ENCODE measurements at regions not wholly inside any gene's neighbourhood (a gene's known extent, or its start where the extent isn't known, plus 50 kb on each side); places are given as distances from the start of the nearest gene placed in this dataset.

DNA sequence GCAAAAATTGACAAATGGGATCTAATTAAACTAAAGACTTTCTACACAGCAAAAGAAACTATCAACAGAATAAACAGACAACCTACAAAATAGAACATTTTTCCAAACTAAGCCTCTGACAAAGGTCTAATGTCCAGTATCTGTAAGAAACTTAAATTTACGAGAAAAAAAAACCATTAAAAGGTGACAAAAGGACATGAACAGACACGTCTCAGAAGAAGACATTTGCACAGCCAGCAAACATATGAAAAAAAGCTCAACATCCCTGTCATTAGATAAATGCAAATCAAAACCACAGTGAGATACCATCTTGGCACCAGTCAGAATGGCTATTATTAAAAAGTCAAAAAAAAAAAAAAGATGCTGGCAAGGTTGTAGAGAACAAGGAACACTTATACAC is 70.6 kb upstream of the GRIK2 start:
- TF ChIP-seq RAD21 (IDR thresholded peaks at IDR 0.05) = no peak
- no peak for TF ChIP-seq HNF4G (IDR thresholded peaks at IDR 0.05)
- TF ChIP-seq, protein P1, sequence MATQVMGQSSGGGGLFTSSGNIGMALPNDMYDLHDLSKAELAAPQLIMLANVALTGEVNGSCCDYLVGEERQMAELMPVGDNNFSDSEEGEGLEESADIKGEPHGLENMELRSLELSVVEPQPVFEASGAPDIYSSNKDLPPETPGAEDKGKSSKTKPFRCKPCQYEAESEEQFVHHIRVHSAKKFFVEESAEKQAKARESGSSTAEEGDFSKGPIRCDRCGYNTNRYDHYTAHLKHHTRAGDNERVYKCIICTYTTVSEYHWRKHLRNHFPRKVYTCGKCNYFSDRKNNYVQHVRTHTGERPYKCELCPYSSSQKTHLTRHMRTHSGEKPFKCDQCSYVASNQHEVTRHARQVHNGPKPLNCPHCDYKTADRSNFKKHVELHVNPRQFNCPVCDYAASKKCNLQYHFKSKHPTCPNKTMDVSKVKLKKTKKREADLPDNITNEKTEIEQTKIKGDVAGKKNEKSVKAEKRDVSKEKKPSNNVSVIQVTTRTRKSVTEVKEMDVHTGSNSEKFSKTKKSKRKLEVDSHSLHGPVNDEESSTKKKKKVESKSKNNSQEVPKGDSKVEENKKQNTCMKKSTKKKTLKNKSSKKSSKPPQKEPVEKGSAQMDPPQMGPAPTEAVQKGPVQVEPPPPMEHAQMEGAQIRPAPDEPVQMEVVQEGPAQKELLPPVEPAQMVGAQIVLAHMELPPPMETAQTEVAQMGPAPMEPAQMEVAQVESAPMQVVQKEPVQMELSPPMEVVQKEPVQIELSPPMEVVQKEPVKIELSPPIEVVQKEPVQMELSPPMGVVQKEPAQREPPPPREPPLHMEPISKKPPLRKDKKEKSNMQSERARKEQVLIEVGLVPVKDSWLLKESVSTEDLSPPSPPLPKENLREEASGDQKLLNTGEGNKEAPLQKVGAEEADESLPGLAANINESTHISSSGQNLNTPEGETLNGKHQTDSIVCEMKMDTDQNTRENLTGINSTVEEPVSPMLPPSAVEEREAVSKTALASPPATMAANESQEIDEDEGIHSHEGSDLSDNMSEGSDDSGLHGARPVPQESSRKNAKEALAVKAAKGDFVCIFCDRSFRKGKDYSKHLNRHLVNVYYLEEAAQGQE (IDR thresholded peaks at IDR 0.05) = no peak
- TF ChIP-seq, protein P2, sequence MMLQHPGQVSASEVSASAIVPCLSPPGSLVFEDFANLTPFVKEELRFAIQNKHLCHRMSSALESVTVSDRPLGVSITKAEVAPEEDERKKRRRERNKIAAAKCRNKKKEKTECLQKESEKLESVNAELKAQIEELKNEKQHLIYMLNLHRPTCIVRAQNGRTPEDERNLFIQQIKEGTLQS (IDR thresholded peaks at IDR 0.05) = no peak
- no peak for TF ChIP-seq RXRA (IDR thresholded peaks at IDR 0.05)
- TF ChIP-seq, protein P3, sequence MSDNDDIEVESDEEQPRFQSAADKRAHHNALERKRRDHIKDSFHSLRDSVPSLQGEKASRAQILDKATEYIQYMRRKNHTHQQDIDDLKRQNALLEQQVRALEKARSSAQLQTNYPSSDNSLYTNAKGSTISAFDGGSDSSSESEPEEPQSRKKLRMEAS (IDR thresholded peaks at IDR 0.05) = no peak
- TF ChIP-seq YY1 (IDR thresholded peaks at IDR 0.05) = no peak
- TF ChIP-seq, protein P4, sequence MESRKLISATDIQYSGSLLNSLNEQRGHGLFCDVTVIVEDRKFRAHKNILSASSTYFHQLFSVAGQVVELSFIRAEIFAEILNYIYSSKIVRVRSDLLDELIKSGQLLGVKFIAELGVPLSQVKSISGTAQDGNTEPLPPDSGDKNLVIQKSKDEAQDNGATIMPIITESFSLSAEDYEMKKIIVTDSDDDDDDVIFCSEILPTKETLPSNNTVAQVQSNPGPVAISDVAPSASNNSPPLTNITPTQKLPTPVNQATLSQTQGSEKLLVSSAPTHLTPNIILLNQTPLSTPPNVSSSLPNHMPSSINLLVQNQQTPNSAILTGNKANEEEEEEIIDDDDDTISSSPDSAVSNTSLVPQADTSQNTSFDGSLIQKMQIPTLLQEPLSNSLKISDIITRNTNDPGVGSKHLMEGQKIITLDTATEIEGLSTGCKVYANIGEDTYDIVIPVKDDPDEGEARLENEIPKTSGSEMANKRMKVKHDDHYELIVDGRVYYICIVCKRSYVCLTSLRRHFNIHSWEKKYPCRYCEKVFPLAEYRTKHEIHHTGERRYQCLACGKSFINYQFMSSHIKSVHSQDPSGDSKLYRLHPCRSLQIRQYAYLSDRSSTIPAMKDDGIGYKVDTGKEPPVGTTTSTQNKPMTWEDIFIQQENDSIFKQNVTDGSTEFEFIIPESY (IDR thresholded peaks at IDR 0.05) = no peak
- no peak for TF ChIP-seq FOXA1 (IDR thresholded peaks at IDR 0.05)
- no peak for TF ChIP-seq HNF4A (conservative IDR thresholded peaks at IDR 0.05)
- TF ChIP-seq EGR1 (IDR thresholded peaks at IDR 0.05; ENCODE audit: low read depth in 2 of 2) = no peak
- TF ChIP-seq GABPA (IDR thresholded peaks at IDR 0.05 in 1 of 2, conservative IDR thresholded peaks at IDR 0.05 in 1 of 2) = no peak
- TF ChIP-seq JUND (IDR thresholded peaks at IDR 0.05) = no peak
- no peak for TF ChIP-seq NR2F2 (IDR thresholded peaks at IDR 0.05)
- no peak for DNase-seq (ENCODE audit: low spot score)
- Histone ChIP-seq H3K9ac (ENCODE audit: low read depth in 1 of 2, low read length in 2 of 2) (no peak overlapping the region), H3K4me3 (ENCODE audit: low read depth in 1 of 3, low read length in 3 of 3) (no peak overlapping the region), H3K27me3 (ENCODE audit: control insufficient read depth in 4 of 4, insufficient read depth in 4 of 4, low read length in 3 of 4) (no peaks in the 10 kb centered on the region), H3K9me3 (ENCODE audit: control insufficient read depth in 4 of 4, low read length in 3 of 4) (no peaks in the 10 kb centered on the region), H3K4me1 (ENCODE audit: control insufficient read depth in 4 of 4, insufficient read depth in 4 of 4, low read length in 3 of 4) (no peaks in the 10 kb centered on the region), H3K36me3 (ENCODE audit: control insufficient read depth in 4 of 4, insufficient read depth in 3 of 4, low read depth in 1 of 4, low read length in 3 of 4) (no peaks in the 10 kb centered on the region), H3K27ac (ENCODE audit: low read depth in 1 of 2, low read length in 2 of 2) (no peak overlapping the region)
- 79% methylated on average over 2 of the region's 2 CpGs for WGBS

DNA sequence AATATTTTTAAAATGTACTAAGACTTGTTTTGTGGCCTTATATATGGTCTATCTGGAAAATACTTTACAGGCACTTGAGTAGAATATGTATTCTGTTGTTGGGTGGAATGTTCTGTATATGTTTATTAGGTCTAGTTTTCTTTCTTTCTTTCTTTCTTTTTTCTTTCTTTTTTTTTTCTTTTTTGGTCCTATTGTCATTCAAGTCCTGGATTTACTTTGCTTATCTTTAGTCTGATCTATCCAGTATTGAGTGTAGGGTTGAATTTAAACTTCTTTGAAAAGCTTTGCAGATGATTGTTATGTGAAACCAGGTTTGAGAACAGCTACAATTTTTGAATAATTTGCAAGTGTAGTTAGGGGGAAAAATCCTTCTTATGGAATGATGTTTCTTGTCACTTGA is 67.1 kb upstream of the GRIK2 start:
- no peaks in the 10 kb centered on the region for H3K27me3 ChIP-seq (ENCODE audit: control insufficient read depth in 4 of 4, insufficient read depth in 4 of 4, low read length in 3 of 4)
- H3K4me3 ChIP-seq (ENCODE audit: low read depth in 1 of 3, low read length in 3 of 3) = no peak overlapping the region
- no peaks in the 10 kb centered on the region for H3K4me1 ChIP-seq (ENCODE audit: control insufficient read depth in 4 of 4, insufficient read depth in 4 of 4, low read length in 3 of 4)
- no peaks in the 10 kb centered on the region for H3K9me3 ChIP-seq (ENCODE audit: control insufficient read depth in 4 of 4, low read length in 3 of 4)
- DNase-seq (ENCODE audit: low spot score) = no peak
- no peaks in the 10 kb centered on the region for H3K36me3 ChIP-seq (ENCODE audit: control insufficient read depth in 4 of 4, insufficient read depth in 3 of 4, low read depth in 1 of 4, low read length in 3 of 4)
- no peak overlapping the region for H3K27ac ChIP-seq (ENCODE audit: low read depth in 1 of 2, low read length in 2 of 2)
- no peak overlapping the region for H3K9ac ChIP-seq (ENCODE audit: low read depth in 1 of 2, low read length in 2 of 2)
- TF ChIP-seq EGR1 (IDR thresholded peaks at IDR 0.05; ENCODE audit: low read depth in 2 of 2) = no peak
- TF ChIP-seq GABPA (IDR thresholded peaks at IDR 0.05 in 1 of 2, conservative IDR thresholded peaks at IDR 0.05 in 1 of 2) = no peak
- no peak for TF ChIP-seq FOXA2 (IDR thresholded peaks at IDR 0.05)
- no peak for TF ChIP-seq NR2F2 (IDR thresholded peaks at IDR 0.05)
- no peak for TF ChIP-seq TAF1 (conservative IDR thresholded peaks at IDR 0.05)
- no peak for TF ChIP-seq JUND (IDR thresholded peaks at IDR 0.05)
- TF ChIP-seq RAD21 (IDR thresholded peaks at IDR 0.05) = no peak
- no peak for TF ChIP-seq HNF4A (conservative IDR thresholded peaks at IDR 0.05)
- TF ChIP-seq, protein P4 (IDR thresholded peaks at IDR 0.05) = no peak
- TF ChIP-seq, protein P1 (IDR thresholded peaks at IDR 0.05) = no peak
- TF ChIP-seq, protein P5, sequence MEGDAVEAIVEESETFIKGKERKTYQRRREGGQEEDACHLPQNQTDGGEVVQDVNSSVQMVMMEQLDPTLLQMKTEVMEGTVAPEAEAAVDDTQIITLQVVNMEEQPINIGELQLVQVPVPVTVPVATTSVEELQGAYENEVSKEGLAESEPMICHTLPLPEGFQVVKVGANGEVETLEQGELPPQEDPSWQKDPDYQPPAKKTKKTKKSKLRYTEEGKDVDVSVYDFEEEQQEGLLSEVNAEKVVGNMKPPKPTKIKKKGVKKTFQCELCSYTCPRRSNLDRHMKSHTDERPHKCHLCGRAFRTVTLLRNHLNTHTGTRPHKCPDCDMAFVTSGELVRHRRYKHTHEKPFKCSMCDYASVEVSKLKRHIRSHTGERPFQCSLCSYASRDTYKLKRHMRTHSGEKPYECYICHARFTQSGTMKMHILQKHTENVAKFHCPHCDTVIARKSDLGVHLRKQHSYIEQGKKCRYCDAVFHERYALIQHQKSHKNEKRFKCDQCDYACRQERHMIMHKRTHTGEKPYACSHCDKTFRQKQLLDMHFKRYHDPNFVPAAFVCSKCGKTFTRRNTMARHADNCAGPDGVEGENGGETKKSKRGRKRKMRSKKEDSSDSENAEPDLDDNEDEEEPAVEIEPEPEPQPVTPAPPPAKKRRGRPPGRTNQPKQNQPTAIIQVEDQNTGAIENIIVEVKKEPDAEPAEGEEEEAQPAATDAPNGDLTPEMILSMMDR (IDR thresholded peaks at IDR 0.05; ENCODE audit: low read depth, low read length, missing input control) = no peak
- TF ChIP-seq FOXA1 (IDR thresholded peaks at IDR 0.05) = no peak
- TF ChIP-seq, protein P2 (IDR thresholded peaks at IDR 0.05) = no peak
- no peak for TF ChIP-seq RXRA (IDR thresholded peaks at IDR 0.05)
- TF ChIP-seq, protein P3 (IDR thresholded peaks at IDR 0.05) = no peak
